PFSK-1 (cell line): ENCODE measurements at regions not wholly inside any gene's neighbourhood (a gene's known extent, or its start where the extent isn't known, plus 50 kb on each side); places are given as distances from the start of the nearest gene placed in this dataset.

Experiments
- FOXP2 ChIP-seq: optimal IDR thresholded peaks from 2 replicates; pipeline ENCODE3; 2011; ENCODE audit warnings: borderline replicate concordance, control low read depth, inconsistent platforms; ENCODE audit not compliant: insufficient read depth; ENCODE audit errors: extremely low read length, extremely low read depth
- POLR2AphosphoS5 ChIP-seq: IDR thresholded peaks from 2 replicates; pipeline ENCODE4 v1.6.1; 2012; ENCODE audit warnings: low read depth, mild to moderate bottlenecking, control low read depth, low read length, moderate library complexity
- REST ChIP-seq, 2 experiments: IDR thresholded peaks; 2 replicates each; pipeline versions ENCODE4 v1.6.1 to v1.8.0; 2011 to 2012; ENCODE audit warnings: low read depth in 2 of 2, low read length in 2 of 2, control low read depth in 1 of 2, inconsistent platforms in 1 of 2, mild to moderate bottlenecking in 1 of 2, moderate library complexity in 1 of 2; ENCODE audit not compliant: insufficient read depth in 1 of 2
- SIN3A ChIP-seq: IDR thresholded peaks from 2 replicates; pipeline ENCODE4 v1.6.1; 2012; ENCODE audit warnings: mild to moderate bottlenecking, low read length, moderate library complexity, borderline replicate concordance; ENCODE audit not compliant: insufficient read depth
- TAF1 ChIP-seq: IDR thresholded peaks from 2 replicates; pipeline ENCODE4 v1.6.1; 2012; ENCODE audit warnings: low read length, control low read depth, borderline replicate concordance; ENCODE audit not compliant: insufficient read depth

- TF ChIP-seq POLR2AphosphoS5: no peak
- no peak for TF ChIP-seq REST (IDR thresholded peaks at IDR 0.05; ENCODE audit: insufficient read depth in 1 of 2, low read depth in 2 of 2, low read length in 2 of 2)
- TF ChIP-seq SIN3A: no peak
- no peak for TF ChIP-seq FOXP2
- TF ChIP-seq TAF1: no peak
Measured at GRCh38 chr16:9627427-9627826, 536.0 kb downstream of the HAPSTR1 start.

GRCh38 chr16:9630119-9630518, 538.7 kb downstream of the HAPSTR1 start:
- TF ChIP-seq POLR2AphosphoS5: no peak
- TF ChIP-seq SIN3A: no peak
- no peak for TF ChIP-seq FOXP2
- TF ChIP-seq TAF1: no peak
- TF ChIP-seq REST (IDR thresholded peaks at IDR 0.05; ENCODE audit: insufficient read depth in 1 of 2, low read depth in 2 of 2, low read length in 2 of 2): no peak

DNA sequence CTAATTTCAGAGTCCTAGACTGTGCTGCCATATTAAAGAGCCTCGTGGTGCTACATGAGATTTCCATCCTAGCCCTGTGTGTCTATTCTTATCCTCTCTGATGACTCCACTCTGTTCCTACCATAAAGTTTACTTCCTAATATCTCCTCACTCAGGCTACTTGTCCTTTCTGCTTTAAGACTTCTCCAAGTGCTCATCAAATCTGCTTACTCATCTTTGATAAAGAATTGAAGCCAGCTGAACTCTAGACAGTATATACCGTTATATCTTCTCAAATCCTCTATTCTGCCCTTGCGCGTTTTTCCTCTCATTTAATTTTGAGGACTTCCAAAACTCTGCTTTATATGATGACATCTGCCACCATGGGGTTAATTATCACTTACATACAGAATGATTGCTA, 539.5 kb downstream of the HAPSTR1 start:
- TF ChIP-seq FOXP2 (no peak), POLR2AphosphoS5 (no peak), REST (IDR thresholded peaks at IDR 0.05; ENCODE audit: insufficient read depth in 1 of 2, low read depth in 2 of 2, low read length in 2 of 2) (no peak), TAF1 (no peak), SIN3A (no peak)

DNA sequence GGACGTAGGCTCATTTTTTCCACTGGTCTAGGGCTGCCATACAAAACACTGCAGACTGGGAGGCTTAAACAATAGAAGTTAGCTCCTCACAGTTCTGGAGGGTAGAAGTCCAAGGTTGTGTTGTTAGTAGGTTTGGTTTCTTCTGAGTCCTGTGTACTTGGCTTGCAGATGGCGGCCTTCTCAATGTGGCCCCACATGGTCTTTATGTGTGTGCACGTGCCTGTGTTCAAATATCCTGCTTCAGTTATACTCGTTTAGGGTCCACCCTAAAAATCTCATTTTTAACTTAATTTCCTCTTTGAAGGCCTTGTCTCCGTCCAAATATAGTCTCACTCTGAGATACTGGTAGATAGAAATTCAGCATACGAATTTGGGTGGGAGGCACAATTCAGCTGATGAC, 542.4 kb downstream of the HAPSTR1 start:
- no peak for TF ChIP-seq FOXP2
- no peak for TF ChIP-seq REST (IDR thresholded peaks at IDR 0.05; ENCODE audit: insufficient read depth in 1 of 2, low read depth in 2 of 2, low read length in 2 of 2)
- no peak for TF ChIP-seq SIN3A
- no peak for TF ChIP-seq POLR2AphosphoS5
- no peak for TF ChIP-seq TAF1

GRCh38 chr16:9644258-9644657, 538.0 kb downstream of the GRIN2A start:
- TF ChIP-seq TAF1: no peak
- TF ChIP-seq FOXP2: no peak
- no peak for TF ChIP-seq SIN3A
- no peak for TF ChIP-seq REST (IDR thresholded peaks at IDR 0.05; ENCODE audit: insufficient read depth in 1 of 2, low read depth in 2 of 2, low read length in 2 of 2)
